Liver (tissue), 3 donors: ENCODE measurements at regions not wholly inside any gene's neighbourhood (a gene's known extent, or its start where the extent isn't known, plus 50 kb on each side); places are given as distances from the start of the nearest gene placed in this dataset.

ENCODE experiments used
- CTCF ChIP-seq: fragments of 150-350 bp; IDR thresholded peaks from 2 replicates; pipeline ENCODE4 v1.5.1; 2017; ENCODE audit warnings: improper control_type of control experiment, low read depth, low read length; ENCODE audit not compliant: missing input control
- HNF4A ChIP-seq, 2 donors: conservative IDR thresholded peaks; 2 replicates each; pipeline ENCODE4 v1.6.1; 2016; ENCODE audit warnings: antibody characterized with exemption in 2 of 2, mild to moderate bottlenecking in 2 of 2
- TAF1 ChIP-seq: conservative IDR thresholded peaks from 2 replicates; pipeline ENCODE4 v1.6.1; 2016; ENCODE audit warnings: antibody characterized with exemption, mild to moderate bottlenecking
- donor health status: healthy.
- donor health status: healthy.

GRCh38 chr6:164551706-164552105 is 757.7 kb downstream of the C6orf118 start:
- TF ChIP-seq CTCF (no peak), HNF4A (conservative IDR thresholded peaks at IDR 0.05) (no peak), TAF1 (no peak)
